Colonic mucosa (tissue), 4 donors: ENCODE measurements at regions not wholly inside any gene's neighbourhood (a gene's known extent, or its start where the extent isn't known, plus 50 kb on each side); places are given as distances from the start of the nearest gene placed in this dataset.
"Not testable (repeated sequence)": the region's sequence is repeated elsewhere in the genome, so short reads cannot be mapped to it uniquely, and the experiment has no call there.

ENCODE experiments used
- DNase-seq: peaks from one replicate; pipeline ENCODE4 v3.0.0-alpha.2; 2020
- H3K27ac ChIP-seq: fragments of 200-600 bp; one replicate; pipeline ENCODE4 v1.8.0; 2021
- H3K27me3 ChIP-seq: fragments of 200-600 bp; one replicate; pipeline ENCODE4 v1.8.0; 2021
- H3K36me3 ChIP-seq: fragments of 200-600 bp; one replicate; pipeline ENCODE4 v1.8.0; 2021
- H3K4me1 ChIP-seq: fragments of 200-600 bp; one replicate; pipeline ENCODE4 v1.8.0; 2021; ENCODE audit warnings: mild to moderate bottlenecking
- H3K4me3 ChIP-seq: fragments of 200-600 bp; one replicate; pipeline ENCODE4 v1.8.0; 2021
- H3K9ac ChIP-seq, 2 donors: one replicate each; pipeline ENCODE4 v1.7.0; 2013; ENCODE audit warnings: control low read depth in 2 of 2, low read depth in 2 of 2, low read length in 2 of 2
- H3K9me3 ChIP-seq: fragments of 200-600 bp; one replicate; pipeline ENCODE4 v1.8.0; 2021
- CTCF ChIP-seq: fragments of 200-600 bp; IDR thresholded peaks from one replicate; pipeline ENCODE4 v1.8.0; 2022; ENCODE audit warnings: antibody characterized with exemption, mild to moderate bottlenecking
- intact Hi-C: fragments of 100-400 bp; cut with DNase I; formaldehyde crosslinking; loops from one replicate; pipeline ENCODE4 v1.14.1; 2022
- donor health status: healthy.
- donor health status: DM: no; HTN: no; CAD: no.
- donor health status: DM: no; HTN: no; CAD: no.

- H3K9me3 ChIP-seq, result no peaks in the 10 kb centered on the region
- TF ChIP-seq CTCF, result no peak
- no peaks in the 10 kb centered on the region for H3K4me1 ChIP-seq
- no peaks in the 10 kb centered on the region for H3K36me3 ChIP-seq
- no peak overlapping the region for H3K27ac ChIP-seq
- H3K9ac ChIP-seq, result no peak overlapping the region
- H3K27me3 ChIP-seq, result no peaks in the 10 kb centered on the region
- DNase-seq, result no peak
- H3K4me3 ChIP-seq, result no peak overlapping the region
- intact Hi-C loops, result no loop called here
These were observed 1648.0 kb downstream of the STIM2 start for GRCh38 chr4:28508636-28509035.

DNA sequence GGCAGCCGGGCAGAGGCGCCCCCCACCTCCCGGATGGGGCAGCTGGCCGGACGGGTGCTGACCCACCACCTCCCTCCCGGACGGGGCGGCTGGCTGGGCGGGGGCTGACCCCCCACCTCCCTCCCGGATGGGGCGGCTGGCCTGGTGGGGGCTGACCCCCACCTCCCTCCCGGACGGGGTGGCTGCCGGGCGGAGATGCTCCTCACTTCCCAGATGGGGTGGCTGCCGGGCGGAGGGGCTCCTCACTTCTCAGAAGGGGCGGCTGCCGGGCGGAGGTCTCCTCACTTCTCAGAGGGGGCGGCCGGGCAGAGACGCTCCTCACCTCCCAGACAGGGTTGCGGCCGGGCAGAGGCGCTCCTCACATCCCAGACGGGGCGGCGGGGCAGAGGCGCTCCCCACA is 1654.1 kb downstream of the STIM2 start:
- H3K4me1 ChIP-seq, H3K27me3 ChIP-seq, H3K9me3 ChIP-seq, H3K36me3 ChIP-seq, intact Hi-C loops, H3K4me3 ChIP-seq, DNase-seq, H3K27ac ChIP-seq, H3K9ac ChIP-seq: not testable (repeated sequence)

DNA sequence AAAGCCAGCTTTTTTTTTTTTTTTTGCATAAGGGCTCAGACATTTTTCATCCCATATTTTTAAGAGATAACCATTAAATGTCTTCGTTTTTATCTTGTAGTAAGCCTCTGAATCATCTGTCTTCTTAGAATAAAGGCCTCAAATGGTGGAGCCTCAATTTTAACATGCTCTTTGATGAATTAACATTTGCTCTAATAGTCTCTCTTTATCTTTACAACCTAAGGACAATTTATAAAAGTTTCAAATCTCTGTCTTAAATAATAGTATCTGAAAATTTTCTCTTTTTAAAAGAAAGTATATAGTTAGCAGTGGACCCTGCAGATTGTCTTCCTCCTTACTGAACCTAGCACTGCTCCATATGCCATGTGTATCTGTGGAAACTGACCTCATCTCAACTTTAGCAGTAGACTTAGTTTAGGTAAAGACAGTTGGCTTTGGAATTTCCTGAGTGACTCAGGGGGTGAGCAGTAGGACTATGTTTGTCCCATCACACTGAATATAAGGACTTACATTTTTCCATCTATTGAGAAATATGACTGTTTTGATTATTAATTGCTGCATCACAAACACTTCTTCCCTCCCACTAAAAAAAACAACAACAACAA is 1658.0 kb downstream of the STIM2 start:
- H3K27ac ChIP-seq, result no peak overlapping the region
- no peaks in the 10 kb centered on the region for H3K9me3 ChIP-seq
- H3K4me1 ChIP-seq, result no peaks in the 10 kb centered on the region
- intact Hi-C loops, result no loop called here
- no peak overlapping the region for H3K9ac ChIP-seq
- no peak overlapping the region for H3K4me3 ChIP-seq
- no peaks in the 10 kb centered on the region for H3K36me3 ChIP-seq
- no peaks in the 10 kb centered on the region for H3K27me3 ChIP-seq
- no peak for DNase-seq
- TF ChIP-seq CTCF, result no peak

DNA sequence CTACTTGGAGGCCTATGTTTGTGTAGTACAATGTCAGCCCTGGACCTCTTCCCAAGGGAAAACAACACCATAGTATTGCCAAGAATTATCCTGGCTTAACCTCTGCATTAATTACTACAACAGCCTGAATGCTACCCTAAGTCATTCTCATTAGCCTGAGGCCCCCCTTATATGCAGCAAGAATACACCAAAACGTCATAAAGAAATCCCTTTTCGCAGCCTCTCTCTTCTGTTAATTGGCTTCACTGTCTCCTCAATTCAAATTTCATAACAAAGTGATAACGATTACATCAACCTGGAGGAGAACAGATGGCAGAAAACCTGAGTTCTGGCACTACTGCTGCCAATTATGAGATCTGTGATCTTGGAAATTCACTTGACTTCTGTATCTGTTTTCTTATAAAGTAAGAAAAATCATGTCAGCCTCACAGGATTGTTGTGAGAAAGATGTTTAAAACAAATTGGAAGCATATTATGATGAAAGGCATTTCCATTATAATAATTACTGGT is 1663.1 kb downstream of the STIM2 start:
- Histone ChIP-seq H3K4me1 (no peaks in the 10 kb centered on the region), H3K27ac (no peak overlapping the region), H3K27me3 (no peaks in the 10 kb centered on the region), H3K9me3 (no peaks in the 10 kb centered on the region), H3K36me3 (no peaks in the 10 kb centered on the region), H3K4me3 (no peak overlapping the region), H3K9ac (no peak overlapping the region)
- no peak for DNase-seq
- intact Hi-C loops, result no loop called here
- no peak for TF ChIP-seq CTCF

- TF ChIP-seq CTCF, result no peak
- H3K9ac ChIP-seq, result no peak overlapping the region
- H3K9me3 ChIP-seq, result no peaks in the 10 kb centered on the region
- no peaks in the 10 kb centered on the region for H3K4me1 ChIP-seq
- intact Hi-C loops, result no loop called here
- no peaks in the 10 kb centered on the region for H3K36me3 ChIP-seq
- DNase-seq, result no peak
- H3K27me3 ChIP-seq, result no peaks in the 10 kb centered on the region
- H3K4me3 ChIP-seq, result no peak overlapping the region
- no peak overlapping the region for H3K27ac ChIP-seq
These were observed 1675.5 kb downstream of the STIM2 start for GRCh38 chr4:28536124-28536523.

DNA sequence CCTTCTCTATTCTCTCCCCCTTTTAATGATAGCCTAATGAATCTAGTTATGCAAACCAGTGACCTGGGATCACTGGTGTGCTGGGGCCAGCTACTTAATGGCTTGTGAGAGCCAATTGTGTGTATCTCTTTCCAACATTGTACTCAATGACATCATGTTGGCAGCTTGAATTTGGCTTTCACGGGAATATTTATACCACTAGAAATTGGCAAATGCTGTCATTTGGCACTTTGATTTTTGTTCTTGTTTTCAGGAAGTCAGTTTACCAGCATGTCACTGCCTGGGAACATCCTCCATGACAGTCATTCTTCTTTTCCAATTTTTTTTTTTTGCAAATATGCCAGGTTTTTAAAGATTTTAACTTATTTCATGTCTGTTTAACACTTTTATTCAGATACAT is 1685.3 kb downstream of the STIM2 start:
- Histone ChIP-seq H3K4me1 (no peaks in the 10 kb centered on the region), H3K4me3 (no peak overlapping the region), H3K27ac (no peak overlapping the region), H3K9me3 (no peaks in the 10 kb centered on the region), H3K36me3 (no peaks in the 10 kb centered on the region), H3K9ac (no peak overlapping the region), H3K27me3 (no peaks in the 10 kb centered on the region)
- intact Hi-C loops, result no loop called here
- TF ChIP-seq CTCF, result no peak
- no peak for DNase-seq
